Stomach (tissue), 4 donors: ENCODE measurements at regions not wholly inside any gene's neighbourhood (a gene's known extent, or its start where the extent isn't known, plus 50 kb on each side); places are given as distances from the start of the nearest gene placed in this dataset.

Experiments
- POLR2A ChIP-seq, 4 donors: fragments of 450-650 bp; IDR thresholded peaks; one replicate each; pipeline ENCODE4 v1.6.1; 2016; ENCODE audit warnings: antibody characterized with exemption in 4 of 4, control low read depth in 2 of 4, mild to moderate bottlenecking in 1 of 4, moderate library complexity in 1 of 4
- POLR2AphosphoS5 ChIP-seq, 3 donors: sonication (generic); formaldehyde crosslinking; IDR thresholded peaks; one replicate each; pipeline ENCODE4 v1.6.1; 2016; ENCODE audit warnings: antibody characterized with exemption in 3 of 3
- TF ChIP-seq, protein P1 (sequence below), 7 experiments: fragments of 450-650 bp in 4 of 7; fragments of 200-600 bp in 3 of 7; sonication (generic) in 3 of 7; IDR thresholded peaks; one replicate each; pipeline ENCODE4 v1.5.1; 2016 to 2019; ENCODE audit warnings: antibody characterized with exemption in 7 of 7, control low read depth in 2 of 7, mild to moderate bottlenecking in 1 of 7

DNA sequence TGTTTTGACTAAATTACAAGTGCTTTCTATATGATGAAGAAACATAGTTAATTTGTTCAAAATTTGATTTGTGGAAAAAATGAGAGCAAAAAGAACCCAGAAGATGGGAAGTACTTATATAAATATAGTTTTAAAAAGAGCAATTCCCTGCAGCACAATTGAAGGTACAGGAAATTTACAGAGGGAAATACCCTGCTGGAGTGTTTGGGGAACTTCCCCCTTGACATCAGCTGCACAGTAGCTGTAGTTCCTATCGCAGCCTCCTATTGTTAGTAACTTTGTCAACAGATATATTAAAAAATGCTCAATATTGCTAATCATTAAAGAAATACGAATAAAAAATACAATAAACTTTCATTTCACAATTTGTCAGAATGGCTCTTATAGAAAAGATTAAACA lies 1118.8 kb upstream of the ZEB2 start:
- TF ChIP-seq POLR2A (IDR thresholded peaks at IDR 0.05), result no peak
- TF ChIP-seq, protein P1, sequence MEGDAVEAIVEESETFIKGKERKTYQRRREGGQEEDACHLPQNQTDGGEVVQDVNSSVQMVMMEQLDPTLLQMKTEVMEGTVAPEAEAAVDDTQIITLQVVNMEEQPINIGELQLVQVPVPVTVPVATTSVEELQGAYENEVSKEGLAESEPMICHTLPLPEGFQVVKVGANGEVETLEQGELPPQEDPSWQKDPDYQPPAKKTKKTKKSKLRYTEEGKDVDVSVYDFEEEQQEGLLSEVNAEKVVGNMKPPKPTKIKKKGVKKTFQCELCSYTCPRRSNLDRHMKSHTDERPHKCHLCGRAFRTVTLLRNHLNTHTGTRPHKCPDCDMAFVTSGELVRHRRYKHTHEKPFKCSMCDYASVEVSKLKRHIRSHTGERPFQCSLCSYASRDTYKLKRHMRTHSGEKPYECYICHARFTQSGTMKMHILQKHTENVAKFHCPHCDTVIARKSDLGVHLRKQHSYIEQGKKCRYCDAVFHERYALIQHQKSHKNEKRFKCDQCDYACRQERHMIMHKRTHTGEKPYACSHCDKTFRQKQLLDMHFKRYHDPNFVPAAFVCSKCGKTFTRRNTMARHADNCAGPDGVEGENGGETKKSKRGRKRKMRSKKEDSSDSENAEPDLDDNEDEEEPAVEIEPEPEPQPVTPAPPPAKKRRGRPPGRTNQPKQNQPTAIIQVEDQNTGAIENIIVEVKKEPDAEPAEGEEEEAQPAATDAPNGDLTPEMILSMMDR (IDR thresholded peaks at IDR 0.05), result no peak
- no peak for TF ChIP-seq POLR2AphosphoS5 (IDR thresholded peaks at IDR 0.05)
